ENCODE measurements at regions not wholly inside any gene's neighbourhood (a gene's known extent, or its start where the extent isn't known, plus 50 kb on each side); places are given as distances from the start of the nearest gene placed in this dataset.

GRCh38 chr20:12355185-12355584 lies 437.5 kb downstream of the BTBD3 start:
- ATAC-seq = no peak
- TF ChIP-seq TSHZ2 (CRISPR knock-in tag; IDR thresholded peaks at IDR 0.05) (no peak), RARB (CRISPR knock-in tag; IDR thresholded peaks at IDR 0.05) (no peak), POU6F1 (CRISPR knock-in tag; IDR thresholded peaks at IDR 0.05; ENCODE audit: borderline replicate concordance, low read depth) (no peak), ZNF70 (CRISPR knock-in tag; IDR thresholded peaks at IDR 0.05) (no peak), PPARA (CRISPR knock-in tag; IDR thresholded peaks at IDR 0.05; ENCODE audit: borderline replicate concordance) (no peak), ZFP3 (CRISPR knock-in tag; IDR thresholded peaks at IDR 0.05) (no peak), PATZ1 (CRISPR knock-in tag; IDR thresholded peaks at IDR 0.05; ENCODE audit: borderline replicate concordance) (no peak), CSRNP3 (CRISPR knock-in tag; IDR thresholded peaks at IDR 0.05) (no peak), ESRRG (CRISPR knock-in tag; IDR thresholded peaks at IDR 0.05) (no peak), ZFP30 (CRISPR knock-in tag; IDR thresholded peaks at IDR 0.05) (no peak), SNAI2 (CRISPR knock-in tag; IDR thresholded peaks at IDR 0.05) (no peak), ARNTL (CRISPR knock-in tag; IDR thresholded peaks at IDR 0.05; ENCODE audit: borderline replicate concordance, low read depth) (no peak), CREB5 (CRISPR knock-in tag; IDR thresholded peaks at IDR 0.05; ENCODE audit: low read depth) (no peak), GLIS3 (CRISPR knock-in tag; IDR thresholded peaks at IDR 0.05) (no peak), ISL1 (CRISPR knock-in tag; IDR thresholded peaks at IDR 0.05) (no peak), TOX (CRISPR knock-in tag; IDR thresholded peaks at IDR 0.05; ENCODE audit: borderline replicate concordance) (no peak), BACH2 (CRISPR knock-in tag; IDR thresholded peaks at IDR 0.05; ENCODE audit: borderline replicate concordance) (no peak), ZC3H10 (CRISPR knock-in tag; IDR thresholded peaks at IDR 0.05) (no peak), TCF4 (CRISPR knock-in tag; IDR thresholded peaks at IDR 0.05; ENCODE audit: borderline replicate concordance) (no peak)

GRCh38 chr20:12358006-12358654 lies 440.4 kb downstream of the BTBD3 start:
- ATAC-seq = no peak
- TF ChIP-seq TSHZ2 (CRISPR knock-in tag; IDR thresholded peaks at IDR 0.05) = no peak
- no peak for TF ChIP-seq CSDC2 (CRISPR knock-in tag; IDR thresholded peaks at IDR 0.05)
- TF ChIP-seq PPARA (CRISPR knock-in tag; IDR thresholded peaks at IDR 0.05; ENCODE audit: borderline replicate concordance) = no peak
- TF ChIP-seq ZFP3 (CRISPR knock-in tag; IDR thresholded peaks at IDR 0.05) = no peak
- no peak for TF ChIP-seq CREB5 (CRISPR knock-in tag; IDR thresholded peaks at IDR 0.05; ENCODE audit: low read depth)
- no peak for TF ChIP-seq POU6F1 (CRISPR knock-in tag; IDR thresholded peaks at IDR 0.05; ENCODE audit: borderline replicate concordance, low read depth)
- TF ChIP-seq ZFP30 (CRISPR knock-in tag; IDR thresholded peaks at IDR 0.05) = no peak
- TF ChIP-seq BACH2 (CRISPR knock-in tag; IDR thresholded peaks at IDR 0.05; ENCODE audit: borderline replicate concordance) = no peak
- TF ChIP-seq ISL1 (CRISPR knock-in tag; IDR thresholded peaks at IDR 0.05) = no peak
- TF ChIP-seq PATZ1 (CRISPR knock-in tag; IDR thresholded peaks at IDR 0.05; ENCODE audit: borderline replicate concordance) = no peak
- TF ChIP-seq ESRRG (CRISPR knock-in tag; IDR thresholded peaks at IDR 0.05) = no peak
